ENCODE measurements at regions not wholly inside any gene's neighbourhood (a gene's known extent, or its start where the extent isn't known, plus 50 kb on each side); places are given as distances from the start of the nearest gene placed in this dataset.

- TF ChIP-seq EP300 (IDR thresholded peaks at IDR 0.05), result no peak
- TF ChIP-seq POLR2A (IDR thresholded peaks at IDR 0.05), result no peak
Observed at GRCh38 chr2:16168506-16169264, 228.3 kb downstream of the MYCN start.

All from sigmoid colon (tissue), 4 donors.